ENCODE measurements at regions not wholly inside any gene's neighbourhood (a gene's known extent, or its start where the extent isn't known, plus 50 kb on each side); places are given as distances from the start of the nearest gene placed in this dataset.

- DNase-seq (ENCODE audit: low read depth in 6 of 9, low spot score in 9 of 9), result no peak
- no peaks in the 10 kb centered on the region for H3K27me3 ChIP-seq (ENCODE audit: control insufficient read depth in 2 of 2, insufficient read depth in 1 of 2, low read length in 1 of 2)
- H3K9me3 ChIP-seq (ENCODE audit: control insufficient read depth in 2 of 2, insufficient read depth in 1 of 2, low read length in 1 of 2), result no peaks in the 10 kb centered on the region
- no peak overlapping the region for H3K4me3 ChIP-seq (ENCODE audit: low read length in 2 of 2)
- 95% methylated on average over 1 of the region's 1 CpG for WGBS
- no peaks in the 10 kb centered on the region for H3K4me1 ChIP-seq (ENCODE audit: control insufficient read depth in 2 of 2, insufficient read depth in 2 of 2, low read length in 2 of 2)
- H3K36me3 ChIP-seq (ENCODE audit: control insufficient read depth in 2 of 2, insufficient read depth in 2 of 2, low read length in 1 of 2), result no peaks in the 10 kb centered on the region
- no peak overlapping the region for H3K27ac ChIP-seq (ENCODE audit: low read depth in 1 of 2, low read length in 1 of 2)
Measured at GRCh38 chr2:166637051-166637450, 143.0 kb upstream of the SCN7A start.

GRCh38 chr2:166634706-166635105 lies 140.7 kb upstream of the SCN7A start:
- Histone ChIP-seq H3K36me3 (ENCODE audit: control insufficient read depth in 2 of 2, insufficient read depth in 2 of 2, low read length in 1 of 2) (no peaks in the 10 kb centered on the region), H3K4me1 (ENCODE audit: control insufficient read depth in 2 of 2, insufficient read depth in 2 of 2, low read length in 2 of 2) (no peaks in the 10 kb centered on the region), H3K27ac (ENCODE audit: low read depth in 1 of 2, low read length in 1 of 2) (no peak overlapping the region), H3K4me3 (ENCODE audit: low read length in 2 of 2) (no peak overlapping the region), H3K27me3 (ENCODE audit: control insufficient read depth in 2 of 2, insufficient read depth in 1 of 2, low read length in 1 of 2) (no peaks in the 10 kb centered on the region), H3K9me3 (ENCODE audit: control insufficient read depth in 2 of 2, insufficient read depth in 1 of 2, low read length in 1 of 2) (no peaks in the 10 kb centered on the region)
- WGBS, result 82% methylated on average over 4 of the region's 4 CpGs
- DNase-seq (ENCODE audit: low read depth in 6 of 9, low spot score in 9 of 9), result no peak

GRCh38 chr2:166632616-166633015 lies 138.6 kb upstream of the SCN7A start:
- Histone ChIP-seq H3K27ac (ENCODE audit: low read depth in 1 of 2, low read length in 1 of 2) (no peak overlapping the region), H3K9me3 (ENCODE audit: control insufficient read depth in 2 of 2, insufficient read depth in 1 of 2, low read length in 1 of 2) (no peaks in the 10 kb centered on the region), H3K4me1 (ENCODE audit: control insufficient read depth in 2 of 2, insufficient read depth in 2 of 2, low read length in 2 of 2) (peaks cover 3 to 8% of the 10 kb centered on the region in 2 donors), H3K36me3 (ENCODE audit: control insufficient read depth in 2 of 2, insufficient read depth in 2 of 2, low read length in 1 of 2) (no peaks in the 10 kb centered on the region), H3K27me3 (ENCODE audit: control insufficient read depth in 2 of 2, insufficient read depth in 1 of 2, low read length in 1 of 2) (no peaks in the 10 kb centered on the region), H3K4me3 (ENCODE audit: low read length in 2 of 2) (no peak overlapping the region)
- WGBS, result 95% methylated on average over 3 of the region's 3 CpGs
- DNase-seq (ENCODE audit: low read depth in 6 of 9, low spot score in 9 of 9), result no peak

- 89% methylated on average over 1 of the region's 1 CpG for WGBS
- Histone ChIP-seq H3K36me3 (ENCODE audit: control insufficient read depth in 2 of 2, insufficient read depth in 2 of 2, low read length in 1 of 2) (no peaks in the 10 kb centered on the region), H3K9me3 (ENCODE audit: control insufficient read depth in 2 of 2, insufficient read depth in 1 of 2, low read length in 1 of 2) (no peaks in the 10 kb centered on the region), H3K4me1 (ENCODE audit: control insufficient read depth in 2 of 2, insufficient read depth in 2 of 2, low read length in 2 of 2) (peaks cover 3 to 8% of the 10 kb centered on the region in 2 donors), H3K4me3 (ENCODE audit: low read length in 2 of 2) (no peak overlapping the region), H3K27me3 (ENCODE audit: control insufficient read depth in 2 of 2, insufficient read depth in 1 of 2, low read length in 1 of 2) (no peaks in the 10 kb centered on the region), H3K27ac (ENCODE audit: low read depth in 1 of 2, low read length in 1 of 2) (no peak overlapping the region)
- DNase-seq (ENCODE audit: low read depth in 6 of 9, low spot score in 9 of 9), result peak in 1 of 9 donors; percentile 25
Measured at GRCh38 chr2:166628478-166629136, 134.6 kb upstream of the SCN7A start.

GRCh38 chr2:166627893-166628292 lies 133.8 kb upstream of the SCN7A start:
- 97% methylated on average over 2 of the region's 2 CpGs for WGBS
- Histone ChIP-seq H3K4me3 (ENCODE audit: low read length in 2 of 2) (no peak overlapping the region), H3K27ac (ENCODE audit: low read depth in 1 of 2, low read length in 1 of 2) (no peak overlapping the region), H3K36me3 (ENCODE audit: control insufficient read depth in 2 of 2, insufficient read depth in 2 of 2, low read length in 1 of 2) (no peaks in the 10 kb centered on the region), H3K9me3 (ENCODE audit: control insufficient read depth in 2 of 2, insufficient read depth in 1 of 2, low read length in 1 of 2) (no peaks in the 10 kb centered on the region), H3K27me3 (ENCODE audit: control insufficient read depth in 2 of 2, insufficient read depth in 1 of 2, low read length in 1 of 2) (no peaks in the 10 kb centered on the region), H3K4me1 (ENCODE audit: control insufficient read depth in 2 of 2, insufficient read depth in 2 of 2, low read length in 2 of 2) (peaks cover 3 to 8% of the 10 kb centered on the region in 2 donors)
- DNase-seq (ENCODE audit: low read depth in 6 of 9, low spot score in 9 of 9), result no peak

- no peaks in the 10 kb centered on the region for H3K27me3 ChIP-seq (ENCODE audit: control insufficient read depth in 2 of 2, insufficient read depth in 1 of 2, low read length in 1 of 2)
- no peak overlapping the region for H3K27ac ChIP-seq (ENCODE audit: low read depth in 1 of 2, low read length in 1 of 2)
- DNase-seq (ENCODE audit: low read depth in 6 of 9, low spot score in 9 of 9), result no peak
- no peaks in the 10 kb centered on the region for H3K36me3 ChIP-seq (ENCODE audit: control insufficient read depth in 2 of 2, insufficient read depth in 2 of 2, low read length in 1 of 2)
- WGBS, result 99% methylated on average over 1 of the region's 1 CpG
- no peaks in the 10 kb centered on the region for H3K9me3 ChIP-seq (ENCODE audit: control insufficient read depth in 2 of 2, insufficient read depth in 1 of 2, low read length in 1 of 2)
- no peak overlapping the region for H3K4me3 ChIP-seq (ENCODE audit: low read length in 2 of 2)
- peaks cover 3 to 8% of the 10 kb centered on the region in 2 donors for H3K4me1 ChIP-seq (ENCODE audit: control insufficient read depth in 2 of 2, insufficient read depth in 2 of 2, low read length in 2 of 2)
Measured at GRCh38 chr2:166625670-166626069, 131.6 kb upstream of the SCN7A start.

- Histone ChIP-seq H3K27me3 (ENCODE audit: control insufficient read depth in 2 of 2, insufficient read depth in 1 of 2, low read length in 1 of 2) (no peaks in the 10 kb centered on the region), H3K36me3 (ENCODE audit: control insufficient read depth in 2 of 2, insufficient read depth in 2 of 2, low read length in 1 of 2) (no peaks in the 10 kb centered on the region), H3K4me3 (ENCODE audit: low read length in 2 of 2) (no peak overlapping the region), H3K4me1 (ENCODE audit: control insufficient read depth in 2 of 2, insufficient read depth in 2 of 2, low read length in 2 of 2) (peaks cover 2 to 9% of the 10 kb centered on the region in 2 donors), H3K9me3 (ENCODE audit: control insufficient read depth in 2 of 2, insufficient read depth in 1 of 2, low read length in 1 of 2) (peaks cover 0 to 6% of the 10 kb centered on the region in 2 donors), H3K27ac (ENCODE audit: low read depth in 1 of 2, low read length in 1 of 2) (no peak overlapping the region)
- no peak for DNase-seq (ENCODE audit: low read depth in 6 of 9, low spot score in 9 of 9)
Measured at GRCh38 chr2:166614503-166614902, 120.5 kb upstream of the SCN7A start.

- no peak for DNase-seq (ENCODE audit: low read depth in 6 of 9, low spot score in 9 of 9)
- Histone ChIP-seq H3K36me3 (ENCODE audit: control insufficient read depth in 2 of 2, insufficient read depth in 2 of 2, low read length in 1 of 2) (no peaks in the 10 kb centered on the region), H3K4me3 (ENCODE audit: low read length in 2 of 2) (no peak overlapping the region), H3K27ac (ENCODE audit: low read depth in 1 of 2, low read length in 1 of 2) (no peak overlapping the region), H3K4me1 (ENCODE audit: control insufficient read depth in 2 of 2, insufficient read depth in 2 of 2, low read length in 2 of 2) (peaks cover 4 to 9% of the 10 kb centered on the region in 2 donors), H3K27me3 (ENCODE audit: control insufficient read depth in 2 of 2, insufficient read depth in 1 of 2, low read length in 1 of 2) (no peaks in the 10 kb centered on the region), H3K9me3 (ENCODE audit: control insufficient read depth in 2 of 2, insufficient read depth in 1 of 2, low read length in 1 of 2) (peaks cover 0 to 6% of the 10 kb centered on the region in 2 donors)
- WGBS, result 89% methylated on average over 4 of the region's 4 CpGs
Measured at GRCh38 chr2:166614029-166614428, 120.0 kb upstream of the SCN7A start.

- DNase-seq (ENCODE audit: low read depth in 6 of 9, low spot score in 9 of 9), result no peak
- WGBS, result 99% methylated on average over 1 of the region's 1 CpG
- H3K4me3 ChIP-seq (ENCODE audit: low read length in 2 of 2), result no peak overlapping the region
- H3K4me1 ChIP-seq (ENCODE audit: control insufficient read depth in 2 of 2, insufficient read depth in 2 of 2, low read length in 2 of 2), result peaks cover 4 to 9% of the 10 kb centered on the region in 2 donors
- H3K27ac ChIP-seq (ENCODE audit: low read depth in 1 of 2, low read length in 1 of 2), result no peak overlapping the region
- no peaks in the 10 kb centered on the region for H3K36me3 ChIP-seq (ENCODE audit: control insufficient read depth in 2 of 2, insufficient read depth in 2 of 2, low read length in 1 of 2)
- H3K27me3 ChIP-seq (ENCODE audit: control insufficient read depth in 2 of 2, insufficient read depth in 1 of 2, low read length in 1 of 2), result no peaks in the 10 kb centered on the region
- peaks cover 0 to 6% of the 10 kb centered on the region in 2 donors for H3K9me3 ChIP-seq (ENCODE audit: control insufficient read depth in 2 of 2, insufficient read depth in 1 of 2, low read length in 1 of 2)
Measured at GRCh38 chr2:166613226-166613625, 119.2 kb upstream of the SCN7A start.
